ENCODE measurements at regions not wholly inside any gene's neighbourhood (a gene's known extent, or its start where the extent isn't known, plus 50 kb on each side); places are given as distances from the start of the nearest gene placed in this dataset.
A peak's percentile ranks its signal among the peaks of the same experiment; 100 is the strongest.

GRCh38 chr10:90204131-90204955 is 503.0 kb downstream of the KIF20B start:
- H4K20me1 ChIP-seq (ENCODE audit: control insufficient read depth, extremely low read depth, insufficient read depth, low read length) = no peaks in the 10 kb centered on the region
- no peak for TF ChIP-seq CTCF (conservative IDR thresholded peaks at IDR 0.05 in 1 of 2, IDR thresholded peaks at IDR 0.05 in 1 of 2; ENCODE audit: low read depth in 1 of 2, low read length in 2 of 2)
- no peak for TF ChIP-seq EZH2 (IDR thresholded peaks at IDR 0.05; ENCODE audit: low read length, missing control alignments)

GRCh38 chr10:90204956-90205314 is 503.5 kb downstream of the KIF20B start:
- no peak overlapping the region for H2AFZ ChIP-seq (ENCODE audit: low read length)
- no peak overlapping the region for H3K4me3 ChIP-seq (replicated peaks in 1 of 4; ENCODE audit: control extremely low read depth in 1 of 4, insufficient read depth in 1 of 4, low read depth in 3 of 4, low read length in 4 of 4)
- H3K36me3 ChIP-seq (ENCODE audit: control insufficient read depth, insufficient read depth, low read length) = no peaks in the 10 kb centered on the region
- H3K27ac ChIP-seq (ENCODE audit: insufficient read depth, low read length) = no peak overlapping the region
- H3K9me3 ChIP-seq (ENCODE audit: control insufficient read depth, insufficient read depth, low read depth, low read length) = no peaks in the 10 kb centered on the region
- H3K27me3 ChIP-seq (ENCODE audit: control insufficient read depth, insufficient read depth, low read length) = no peaks in the 10 kb centered on the region
- no peaks in the 10 kb centered on the region for H4K20me1 ChIP-seq (ENCODE audit: control insufficient read depth, extremely low read depth, insufficient read depth, low read length)
- TF ChIP-seq EZH2 (IDR thresholded peaks at IDR 0.05; ENCODE audit: low read length, missing control alignments) (no peak), CTCF (conservative IDR thresholded peaks at IDR 0.05 in 1 of 2, IDR thresholded peaks at IDR 0.05 in 1 of 2; ENCODE audit: low read depth in 1 of 2, low read length in 2 of 2) (no peak)
- H3K9ac ChIP-seq (ENCODE audit: insufficient read depth, low read length) = no peak overlapping the region
- no peaks in the 10 kb centered on the region for H3K79me2 ChIP-seq (ENCODE audit: control insufficient read depth, insufficient read depth, low read length)
- peaks cover 3% of the 10 kb centered on the region for H3K4me1 ChIP-seq (ENCODE audit: control insufficient read depth, extremely low read depth, insufficient read depth, low read length)
- peak; percentile 85 to 86 for DNase-seq (ENCODE audit: low read depth in 2 of 2)
- H3K4me2 ChIP-seq (ENCODE audit: extremely low read depth, insufficient read depth, low read length) = peak overlapping the region; percentile 13

More at GRCh38 chr10:90204131-90204955, 503.0 kb downstream of the KIF20B start:
- Histone ChIP-seq H3K4me1 (ENCODE audit: control insufficient read depth, extremely low read depth, insufficient read depth, low read length) (peaks cover 3% of the 10 kb centered on the region), H2AFZ (ENCODE audit: low read length) (no peak overlapping the region), H3K27me3 (ENCODE audit: control insufficient read depth, insufficient read depth, low read length) (no peaks in the 10 kb centered on the region), H3K27ac (ENCODE audit: insufficient read depth, low read length) (no peak overlapping the region), H3K4me3 (replicated peaks in 1 of 4; ENCODE audit: control extremely low read depth in 1 of 4, insufficient read depth in 1 of 4, low read depth in 3 of 4, low read length in 4 of 4) (no peak overlapping the region), H3K9ac (ENCODE audit: insufficient read depth, low read length) (no peak overlapping the region), H3K79me2 (ENCODE audit: control insufficient read depth, insufficient read depth, low read length) (no peaks in the 10 kb centered on the region), H3K4me2 (ENCODE audit: extremely low read depth, insufficient read depth, low read length) (no peak overlapping the region), H3K36me3 (ENCODE audit: control insufficient read depth, insufficient read depth, low read length) (no peaks in the 10 kb centered on the region), H3K9me3 (ENCODE audit: control insufficient read depth, insufficient read depth, low read depth, low read length) (no peaks in the 10 kb centered on the region)
- peak in 1 of 2 donors; percentile 57 for DNase-seq (ENCODE audit: low read depth in 2 of 2)

GRCh38 chr10:90205340-90205739 is 503.9 kb downstream of the KIF20B start:
- Histone ChIP-seq H3K27ac (ENCODE audit: insufficient read depth, low read length) (no peak overlapping the region), H4K20me1 (ENCODE audit: control insufficient read depth, extremely low read depth, insufficient read depth, low read length) (no peaks in the 10 kb centered on the region), H3K4me2 (ENCODE audit: extremely low read depth, insufficient read depth, low read length) (no peak overlapping the region), H3K27me3 (ENCODE audit: control insufficient read depth, insufficient read depth, low read length) (no peaks in the 10 kb centered on the region), H3K9me3 (ENCODE audit: control insufficient read depth, insufficient read depth, low read depth, low read length) (no peaks in the 10 kb centered on the region), H3K4me3 (replicated peaks in 1 of 4; ENCODE audit: control extremely low read depth in 1 of 4, insufficient read depth in 1 of 4, low read depth in 3 of 4, low read length in 4 of 4) (no peak overlapping the region), H3K9ac (ENCODE audit: insufficient read depth, low read length) (no peak overlapping the region), H3K79me2 (ENCODE audit: control insufficient read depth, insufficient read depth, low read length) (no peaks in the 10 kb centered on the region), H3K4me1 (ENCODE audit: control insufficient read depth, extremely low read depth, insufficient read depth, low read length) (peaks cover 3% of the 10 kb centered on the region), H3K36me3 (ENCODE audit: control insufficient read depth, insufficient read depth, low read length) (no peaks in the 10 kb centered on the region), H2AFZ (ENCODE audit: low read length) (no peak overlapping the region)
- TF ChIP-seq EZH2 (IDR thresholded peaks at IDR 0.05; ENCODE audit: low read length, missing control alignments) (no peak), CTCF (conservative IDR thresholded peaks at IDR 0.05 in 1 of 2, IDR thresholded peaks at IDR 0.05 in 1 of 2; ENCODE audit: low read depth in 1 of 2, low read length in 2 of 2) (no peak)
- no peak for DNase-seq (ENCODE audit: low read depth in 2 of 2)

Measured in fibroblast of lung (primary cell).